Stimulated activated CD4-positive, alpha-beta T cell treated with anti-CD3 and anti-CD28 coated beads, Interleukin-12 subunit alpha, Interleukin-12 subunit beta, amount 100 ng/mL, for 4 hours (primary cell): ENCODE measurements at regions not wholly inside any gene's neighbourhood (a gene's known extent, or its start where the extent isn't known, plus 50 kb on each side); places are given as distances from the start of the nearest gene placed in this dataset.
"Not testable (repeated sequence)": the region's sequence is repeated elsewhere in the genome, so short reads cannot be mapped to it uniquely, and the experiment has no call there.

Source experiments
- DNase-seq: peaks from one replicate; pipeline ENCODE4 v3.0.0-alpha.2; 2020

DNA sequence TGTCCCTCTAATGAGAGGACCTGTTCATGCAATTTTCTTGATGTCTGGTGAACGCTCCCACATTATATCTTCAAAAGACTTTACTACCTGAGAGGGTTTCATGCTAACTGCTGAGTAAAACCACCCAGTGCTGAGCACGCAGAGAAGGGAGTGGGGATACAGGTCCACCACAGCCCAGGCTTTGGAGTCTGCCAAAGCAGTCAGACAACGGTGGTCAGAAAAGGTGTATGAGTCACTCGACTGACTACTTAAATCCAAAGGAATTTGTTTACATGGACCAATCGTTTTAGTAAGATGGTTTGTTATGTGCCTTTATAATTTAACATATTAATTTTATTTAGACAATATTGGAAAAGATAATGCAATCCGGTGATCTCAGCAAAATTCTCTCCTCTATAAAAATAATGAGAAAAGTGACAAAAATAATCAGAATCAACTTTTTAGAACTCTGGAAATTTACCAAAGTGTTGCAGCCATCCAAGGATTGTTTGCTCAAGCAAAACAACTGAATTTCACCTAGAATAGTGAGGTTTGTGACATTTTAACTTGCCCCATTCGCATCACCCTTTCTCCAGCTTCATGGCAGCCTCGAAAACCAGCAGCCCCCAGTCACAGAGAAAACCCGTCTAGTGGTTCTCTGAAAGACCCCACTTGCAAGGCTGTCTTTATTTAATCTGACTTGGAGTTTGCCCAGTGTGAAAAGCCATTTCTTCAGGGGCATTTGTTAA, 52.1 kb upstream of the PLGLB2 start:
- DNase-seq: not testable (repeated sequence)
